ENCODE measurements at regions not wholly inside any gene's neighbourhood (a gene's known extent, or its start where the extent isn't known, plus 50 kb on each side); places are given as distances from the start of the nearest gene placed in this dataset.

- Histone ChIP-seq H3F3A (ENCODE audit: insufficient read depth, low read length) (no peaks in the 10 kb centered on the region), H3K4me2 (ENCODE audit: low read depth, low read length) (no peak overlapping the region), H3K9me3 (replicated peaks; ENCODE audit: insufficient read depth, low read length) (no peaks in the 10 kb centered on the region), H2AFZ (ENCODE audit: low read length) (no peak overlapping the region), H3K36me3 (replicated peaks; ENCODE audit: insufficient read depth, low read length) (no peaks in the 10 kb centered on the region), H3K9me2 (replicated peaks; ENCODE audit: insufficient read depth, low read length) (no peaks in the 10 kb centered on the region), H3K9ac (ENCODE audit: low read length) (no peak overlapping the region), H3K4me3 (ENCODE audit: low read length) (no peak overlapping the region), H3K27me3 (replicated peaks; ENCODE audit: insufficient read depth, low read length) (no peaks in the 10 kb centered on the region), H4K20me1 (ENCODE audit: insufficient read depth, low read length) (no peaks in the 10 kb centered on the region), H3K4me1 (ENCODE audit: low read length) (no peaks in the 10 kb centered on the region), H3K27ac (ENCODE audit: low read length) (no peak overlapping the region), H3K79me2 (ENCODE audit: low read length) (no peaks in the 10 kb centered on the region)
- no peak for DNase-seq
- TF ChIP-seq EZH2 (optimal IDR thresholded peaks at IDR 0.05; ENCODE audit: low read depth, low read length) (no peak), CTCF (IDR thresholded peaks at IDR 0.05; ENCODE audit: low read length) (no peak), EZH2phosphoT487 (IDR thresholded peaks at IDR 0.05; ENCODE audit: low read length) (no peak)
Measured at GRCh38 chr4:178165951-178166308, 723.7 kb upstream of the AGA start.

GRCh38 chr4:178173771-178174170 lies 731.5 kb upstream of the AGA start:
- no peaks in the 10 kb centered on the region for H3K4me1 ChIP-seq (ENCODE audit: low read length)
- H3K9ac ChIP-seq (ENCODE audit: low read length) = no peak overlapping the region
- no peak overlapping the region for H3K27ac ChIP-seq (ENCODE audit: low read length)
- no peaks in the 10 kb centered on the region for H3K79me2 ChIP-seq (ENCODE audit: low read length)
- no peak overlapping the region for H3K4me2 ChIP-seq (ENCODE audit: low read depth, low read length)
- H3F3A ChIP-seq (ENCODE audit: insufficient read depth, low read length) = no peaks in the 10 kb centered on the region
- H3K36me3 ChIP-seq (replicated peaks; ENCODE audit: insufficient read depth, low read length) = no peaks in the 10 kb centered on the region
- no peaks in the 10 kb centered on the region for H3K9me3 ChIP-seq (replicated peaks; ENCODE audit: insufficient read depth, low read length)
- H2AFZ ChIP-seq (ENCODE audit: low read length) = no peak overlapping the region
- no peaks in the 10 kb centered on the region for H4K20me1 ChIP-seq (ENCODE audit: insufficient read depth, low read length)
- H3K27me3 ChIP-seq (replicated peaks; ENCODE audit: insufficient read depth, low read length) = no peaks in the 10 kb centered on the region
- H3K4me3 ChIP-seq (ENCODE audit: low read length) = no peak overlapping the region
- TF ChIP-seq CTCF (IDR thresholded peaks at IDR 0.05; ENCODE audit: low read length) (no peak), EZH2phosphoT487 (IDR thresholded peaks at IDR 0.05; ENCODE audit: low read length) (no peak), EZH2 (optimal IDR thresholded peaks at IDR 0.05; ENCODE audit: low read depth, low read length) (no peak)
- no peak for DNase-seq
- H3K9me2 ChIP-seq (replicated peaks; ENCODE audit: insufficient read depth, low read length) = no peaks in the 10 kb centered on the region

GRCh38 chr4:178174756-178175155 lies 732.5 kb upstream of the AGA start:
- Histone ChIP-seq H3K27ac (ENCODE audit: low read length) (no peak overlapping the region), H3K9me2 (replicated peaks; ENCODE audit: insufficient read depth, low read length) (no peaks in the 10 kb centered on the region), H4K20me1 (ENCODE audit: insufficient read depth, low read length) (no peaks in the 10 kb centered on the region), H2AFZ (ENCODE audit: low read length) (no peak overlapping the region), H3K4me1 (ENCODE audit: low read length) (no peaks in the 10 kb centered on the region), H3F3A (ENCODE audit: insufficient read depth, low read length) (no peaks in the 10 kb centered on the region), H3K4me2 (ENCODE audit: low read depth, low read length) (no peak overlapping the region), H3K36me3 (replicated peaks; ENCODE audit: insufficient read depth, low read length) (no peaks in the 10 kb centered on the region), H3K9ac (ENCODE audit: low read length) (no peak overlapping the region), H3K4me3 (ENCODE audit: low read length) (no peak overlapping the region), H3K9me3 (replicated peaks; ENCODE audit: insufficient read depth, low read length) (no peaks in the 10 kb centered on the region), H3K27me3 (replicated peaks; ENCODE audit: insufficient read depth, low read length) (no peaks in the 10 kb centered on the region), H3K79me2 (ENCODE audit: low read length) (no peaks in the 10 kb centered on the region)
- no peak for TF ChIP-seq EZH2phosphoT487 (IDR thresholded peaks at IDR 0.05; ENCODE audit: low read length)
- TF ChIP-seq EZH2 (optimal IDR thresholded peaks at IDR 0.05; ENCODE audit: low read depth, low read length) = no peak
- TF ChIP-seq CTCF (IDR thresholded peaks at IDR 0.05; ENCODE audit: low read length) = no peak
- no peak for DNase-seq

All from MM.1S (cell line).